SK-N-SH treated with all-trans-retinoic acid at 6 μM for 48 hours (cell line): ENCODE measurements at regions not wholly inside any gene's neighbourhood (a gene's known extent, or its start where the extent isn't known, plus 50 kb on each side); places are given as distances from the start of the nearest gene placed in this dataset.

Experiments used
- ARNTL ChIP-seq: fragments of 450-650 bp; formaldehyde crosslinking; IDR thresholded peaks from 2 replicates; pipeline ENCODE4 v1.5.0; 2020; ENCODE audit warnings: low read depth, mild to moderate bottlenecking, moderate library complexity, borderline replicate concordance
- BACH2 ChIP-seq: fragments of 250-450 bp; sonication (Bioruptor Pico); IDR thresholded peaks from 2 replicates; pipeline ENCODE4 v1.9.0; 2021; ENCODE audit warnings: mild to moderate bottlenecking, borderline replicate concordance
- CSDC2 ChIP-seq: fragments of 250-450 bp; sonication (Bioruptor Pico); IDR thresholded peaks from 2 replicates; pipeline ENCODE4 v1.5.0; 2020; ENCODE audit warnings: mild to moderate bottlenecking, moderate library complexity
- ESRRG ChIP-seq: fragments of 250-450 bp; sonication (Bioruptor Pico); IDR thresholded peaks from 2 replicates; pipeline ENCODE4 v1.6.1; 2021; ENCODE audit warnings: mild to moderate bottlenecking
- RARB ChIP-seq: fragments of 250-450 bp; sonication (Bioruptor Pico); IDR thresholded peaks from 2 replicates; pipeline ENCODE4 v1.8.0; 2021; ENCODE audit warnings: mild to moderate bottlenecking, moderate library complexity
- SNAI2 ChIP-seq: fragments of 250-450 bp; sonication (Bioruptor Pico); IDR thresholded peaks from 2 replicates; pipeline ENCODE4 v1.5.0; 2020; ENCODE audit warnings: mild to moderate bottlenecking, moderate library complexity
- TCF4 ChIP-seq: fragments of 250-450 bp; sonication (Bioruptor Pico); IDR thresholded peaks from 2 replicates; pipeline ENCODE4 v1.8.0; 2021; ENCODE audit warnings: mild to moderate bottlenecking, moderate library complexity, borderline replicate concordance
- TOX ChIP-seq: fragments of 250-450 bp; sonication (Bioruptor Pico); IDR thresholded peaks from 2 replicates; pipeline ENCODE4 v1.8.0; 2021; ENCODE audit warnings: mild to moderate bottlenecking, moderate library complexity, borderline replicate concordance
- ZC3H10 ChIP-seq: fragments of 250-450 bp; sonication (Bioruptor Pico); IDR thresholded peaks from 2 replicates; pipeline ENCODE4 v1.5.1; 2021; ENCODE audit warnings: mild to moderate bottlenecking, moderate library complexity
- ZFP3 ChIP-seq: fragments of 250-450 bp; sonication (Bioruptor Pico); IDR thresholded peaks from 2 replicates; pipeline ENCODE4 v1.5.0; 2020; ENCODE audit warnings: mild to moderate bottlenecking, moderate library complexity
- ZFP30 ChIP-seq: fragments of 450-650 bp; formaldehyde crosslinking; IDR thresholded peaks from 2 replicates; pipeline ENCODE4 v1.5.0; 2022; ENCODE audit warnings: mild to moderate bottlenecking, moderate library complexity
- TF ChIP-seq, protein P1 (sequence below): fragments of 250-450 bp; sonication (Bioruptor Pico); IDR thresholded peaks from 2 replicates; pipeline ENCODE4 v1.8.0; 2020; ENCODE audit warnings: mild to moderate bottlenecking, moderate library complexity, borderline replicate concordance
- TF ChIP-seq, protein P2 (sequence below): fragments of 250-450 bp; sonication (Bioruptor Pico); IDR thresholded peaks from 2 replicates; pipeline ENCODE4 v1.8.0; 2021; ENCODE audit warnings: low read depth, mild to moderate bottlenecking, moderate library complexity, borderline replicate concordance

DNA sequence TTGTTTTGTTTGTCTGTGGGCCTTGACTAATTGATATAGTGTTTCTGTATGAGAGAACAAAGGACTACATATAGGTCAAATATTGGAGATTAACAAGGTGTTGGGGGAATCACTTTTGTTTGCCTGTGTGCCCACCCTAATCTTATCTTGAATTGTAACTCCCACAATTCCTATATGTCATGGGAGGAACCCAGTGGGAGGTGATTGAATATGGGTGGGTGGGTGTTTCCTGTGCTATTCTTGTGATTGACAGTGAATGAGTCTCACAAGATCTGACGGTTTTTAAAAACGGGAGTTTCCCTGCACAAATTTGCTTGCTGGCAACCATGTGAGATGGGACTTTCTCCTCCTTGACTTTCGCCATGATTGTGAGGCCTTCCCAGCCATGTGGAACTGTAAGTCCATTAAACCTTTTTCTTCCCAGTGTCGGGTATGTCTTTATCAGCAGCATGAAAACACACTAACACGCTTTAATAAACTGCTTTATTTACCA is 64.9 kb upstream of the HSPB3 start:
- TF ChIP-seq RARB (CRISPR knock-in tag) (no peak), SNAI2 (CRISPR knock-in tag) (no peak), ARNTL (CRISPR knock-in tag) (no peak), ZFP30 (CRISPR knock-in tag) (no peak), ZC3H10 (CRISPR knock-in tag) (no peak), BACH2 (no peak), ZFP3 (CRISPR knock-in tag) (no peak), ESRRG (CRISPR knock-in tag) (no peak), TCF4 (CRISPR knock-in tag) (no peak), CSDC2 (CRISPR knock-in tag) (no peak), TOX (CRISPR knock-in tag) (no peak)
- TF ChIP-seq, protein P1, sequence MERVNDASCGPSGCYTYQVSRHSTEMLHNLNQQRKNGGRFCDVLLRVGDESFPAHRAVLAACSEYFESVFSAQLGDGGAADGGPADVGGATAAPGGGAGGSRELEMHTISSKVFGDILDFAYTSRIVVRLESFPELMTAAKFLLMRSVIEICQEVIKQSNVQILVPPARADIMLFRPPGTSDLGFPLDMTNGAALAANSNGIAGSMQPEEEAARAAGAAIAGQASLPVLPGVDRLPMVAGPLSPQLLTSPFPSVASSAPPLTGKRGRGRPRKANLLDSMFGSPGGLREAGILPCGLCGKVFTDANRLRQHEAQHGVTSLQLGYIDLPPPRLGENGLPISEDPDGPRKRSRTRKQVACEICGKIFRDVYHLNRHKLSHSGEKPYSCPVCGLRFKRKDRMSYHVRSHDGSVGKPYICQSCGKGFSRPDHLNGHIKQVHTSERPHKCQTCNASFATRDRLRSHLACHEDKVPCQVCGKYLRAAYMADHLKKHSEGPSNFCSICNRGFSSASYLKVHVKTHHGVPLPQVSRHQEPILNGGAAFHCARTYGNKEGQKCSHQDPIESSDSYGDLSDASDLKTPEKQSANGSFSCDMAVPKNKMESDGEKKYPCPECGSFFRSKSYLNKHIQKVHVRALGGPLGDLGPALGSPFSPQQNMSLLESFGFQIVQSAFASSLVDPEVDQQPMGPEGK (CRISPR knock-in tag), result no peak
- TF ChIP-seq, protein P2, sequence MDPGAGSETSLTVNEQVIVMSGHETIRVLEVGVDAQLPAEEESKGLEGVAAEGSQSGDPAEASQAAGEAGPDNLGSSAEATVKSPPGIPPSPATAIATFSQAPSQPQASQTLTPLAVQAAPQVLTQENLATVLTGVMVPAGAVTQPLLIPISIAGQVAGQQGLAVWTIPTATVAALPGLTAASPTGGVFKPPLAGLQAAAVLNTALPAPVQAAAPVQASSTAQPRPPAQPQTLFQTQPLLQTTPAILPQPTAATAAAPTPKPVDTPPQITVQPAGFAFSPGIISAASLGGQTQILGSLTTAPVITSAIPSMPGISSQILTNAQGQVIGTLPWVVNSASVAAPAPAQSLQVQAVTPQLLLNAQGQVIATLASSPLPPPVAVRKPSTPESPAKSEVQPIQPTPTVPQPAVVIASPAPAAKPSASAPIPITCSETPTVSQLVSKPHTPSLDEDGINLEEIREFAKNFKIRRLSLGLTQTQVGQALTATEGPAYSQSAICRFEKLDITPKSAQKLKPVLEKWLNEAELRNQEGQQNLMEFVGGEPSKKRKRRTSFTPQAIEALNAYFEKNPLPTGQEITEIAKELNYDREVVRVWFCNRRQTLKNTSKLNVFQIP (CRISPR knock-in tag), result no peak
